Eye (tissue), 1 donor: ENCODE measurements at regions not wholly inside any gene's neighbourhood (a gene's known extent, or its start where the extent isn't known, plus 50 kb on each side); places are given as distances from the start of the nearest gene placed in this dataset.

Experiments
- DNase-seq: peaks from one replicate; pipeline ENCODE4 v3.0.0-alpha.2; 2015

DNA sequence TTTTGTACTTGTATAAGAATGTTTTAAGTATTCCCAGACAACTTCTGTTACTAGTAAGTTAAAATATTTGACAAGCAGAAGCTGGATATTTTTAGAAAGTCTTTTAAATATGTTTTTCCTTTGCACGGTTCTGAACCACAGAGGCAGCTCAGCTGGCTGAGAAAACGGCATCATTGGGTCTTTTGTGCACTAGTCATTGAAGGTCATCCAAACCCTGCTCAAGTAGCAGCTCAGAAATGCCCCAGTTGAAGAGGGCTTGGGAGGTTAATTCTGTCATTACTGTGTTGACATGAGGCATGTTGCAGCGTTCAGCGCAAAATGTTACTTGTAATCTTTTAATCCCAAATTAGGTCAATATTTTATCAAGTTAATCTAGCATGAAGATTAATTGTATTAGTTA is 383.7 kb upstream of the FAM241A start:
- DNase-seq = no peak

- DNase-seq = no peak
Measured at GRCh38 chr4:111770514-111770913, 374.7 kb upstream of the FAM241A start.

DNA sequence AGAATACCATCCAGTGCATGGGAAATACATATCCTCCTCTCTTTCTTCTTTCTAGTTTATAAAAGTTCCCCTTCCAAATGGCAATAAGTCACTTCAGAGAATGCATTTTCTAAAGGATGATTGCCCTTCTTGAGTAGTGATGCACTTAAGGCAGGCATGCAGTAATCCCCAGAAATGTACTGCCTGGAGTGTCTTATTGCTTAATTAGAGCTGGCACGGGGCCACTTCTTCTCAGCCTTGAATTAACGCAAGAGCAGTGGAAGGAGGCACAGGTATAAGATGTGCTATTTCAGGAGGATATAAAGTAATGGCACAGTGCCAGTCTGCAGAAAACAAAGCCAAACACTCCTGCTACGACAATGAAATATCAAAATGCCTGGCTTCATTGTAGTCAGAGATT is 371.4 kb upstream of the FAM241A start:
- peak; percentile 50 for DNase-seq

GRCh38 chr4:111775556-111776297 is 369.5 kb upstream of the FAM241A start:
- DNase-seq = no peak

DNA sequence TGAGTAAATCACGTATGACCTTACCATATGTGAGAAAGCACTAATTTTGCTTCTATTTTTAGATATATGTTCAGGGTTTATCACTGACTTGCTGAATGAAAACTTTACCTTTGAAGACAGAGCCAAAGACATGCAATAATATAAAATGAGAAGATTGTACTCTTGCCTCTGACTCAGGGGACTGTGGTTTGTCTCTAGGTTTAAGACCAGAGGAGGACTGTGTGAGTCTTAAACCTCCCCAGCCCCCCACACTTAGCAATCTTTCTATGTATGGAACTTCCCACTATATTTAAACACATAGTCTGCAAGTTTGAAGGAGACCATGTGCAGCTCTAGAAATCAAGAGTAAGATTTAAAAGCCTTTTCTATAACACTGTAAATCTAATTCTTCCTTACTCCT is 368.7 kb upstream of the FAM241A start:
- no peak for DNase-seq

GRCh38 chr4:111778543-111778942 is 366.7 kb upstream of the FAM241A start:
- no peak for DNase-seq

- no peak for DNase-seq
Measured at GRCh38 chr4:111780965-111781364, 364.3 kb upstream of the FAM241A start.

DNA sequence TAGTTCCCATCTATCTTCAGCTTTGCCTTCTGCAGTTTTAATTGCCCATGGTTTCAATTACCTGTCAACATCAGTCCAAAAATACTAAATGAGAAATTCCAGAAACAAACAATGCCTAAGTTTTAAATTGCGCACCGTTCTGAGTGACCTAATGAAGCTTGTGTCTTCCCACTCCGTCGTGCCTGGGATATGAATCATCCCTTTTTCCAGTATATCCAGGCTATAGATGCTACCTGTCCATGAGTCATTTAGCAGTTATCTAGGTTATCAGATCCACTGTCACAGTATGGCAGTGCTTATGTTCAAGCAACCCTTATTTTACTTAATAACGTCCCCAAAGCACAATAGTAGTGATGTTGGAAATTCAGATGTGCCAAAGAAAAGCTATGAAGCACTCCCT is 363.6 kb upstream of the FAM241A start:
- DNase-seq = no peak

DNA sequence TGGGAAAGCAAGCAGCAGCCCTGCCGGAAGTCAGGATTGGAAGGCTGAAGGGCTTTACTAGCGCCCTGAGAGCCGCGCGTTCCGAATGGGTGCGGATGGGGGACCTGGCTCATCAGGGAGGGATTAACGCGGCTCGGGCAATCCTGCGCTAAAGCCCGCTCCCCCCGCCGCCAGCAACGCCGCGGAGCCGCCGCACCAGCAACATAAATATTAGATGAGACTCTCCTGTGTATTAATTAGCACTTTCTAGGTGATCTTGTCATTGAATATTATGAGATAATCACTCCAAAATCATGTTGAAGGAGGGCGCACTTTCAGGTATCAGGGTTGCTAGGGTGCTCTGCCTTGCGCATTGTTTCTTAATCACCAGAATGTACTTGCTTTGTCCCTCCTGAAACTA is 357.2 kb upstream of the FAM241A start:
- DNase-seq = peak; percentile 42

DNA sequence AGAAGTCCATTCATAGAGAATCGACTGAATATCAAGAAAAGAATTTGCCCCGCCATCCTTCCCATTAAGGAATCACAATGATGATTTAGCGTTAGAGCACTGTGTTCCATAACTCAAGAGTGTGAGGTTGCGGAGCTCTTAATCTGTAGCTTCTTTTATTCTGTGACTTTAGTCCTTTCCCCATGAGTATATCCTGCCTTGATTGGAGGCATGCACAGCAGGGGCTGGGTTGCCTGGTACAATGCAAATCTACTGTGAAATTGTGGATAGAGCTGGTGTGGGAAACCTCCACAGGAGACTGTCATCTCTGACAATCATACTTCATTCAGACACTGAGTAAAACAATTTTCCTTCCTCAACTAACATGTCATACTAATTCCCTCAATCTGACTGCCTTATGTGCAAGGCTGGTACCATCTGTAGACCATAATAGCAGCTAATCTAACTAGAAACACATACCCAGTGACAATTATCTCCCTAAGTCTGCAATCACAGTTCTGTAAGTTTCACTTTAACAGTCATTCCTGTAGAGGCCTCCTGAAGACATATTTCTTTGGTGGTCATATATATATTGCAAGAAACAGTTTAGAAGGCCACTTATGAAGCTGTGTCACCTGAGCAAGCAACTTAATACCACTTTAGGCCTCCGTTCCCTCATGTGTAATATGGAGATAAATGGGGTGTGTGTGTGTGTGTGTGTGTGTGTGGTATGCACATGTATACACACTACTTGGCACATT is 355.2 kb upstream of the FAM241A start:
- no peak for DNase-seq

DNA sequence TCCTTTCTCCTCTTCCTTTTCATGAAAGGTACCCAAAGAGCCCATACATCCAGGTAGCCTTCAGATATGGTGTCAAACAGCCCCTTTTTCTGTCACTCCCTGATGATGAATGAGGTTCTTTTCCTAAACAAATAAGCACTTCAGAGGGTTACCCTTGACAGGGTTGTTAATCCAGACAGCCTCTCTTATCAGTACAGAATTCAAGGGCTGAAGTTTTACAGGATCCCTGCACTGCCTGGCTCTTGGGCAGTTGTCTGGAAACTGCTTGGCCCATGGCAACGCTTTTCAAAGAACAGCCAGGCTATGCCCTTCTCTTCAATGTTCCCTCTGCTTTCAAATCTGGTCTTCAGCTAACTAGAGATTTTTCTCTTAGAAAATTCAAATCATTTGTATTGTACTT is 352.6 kb upstream of the FAM241A start:
- DNase-seq = no peak

- no peak for DNase-seq
Measured at GRCh38 chr4:111793433-111794091, 351.7 kb upstream of the FAM241A start.

DNA sequence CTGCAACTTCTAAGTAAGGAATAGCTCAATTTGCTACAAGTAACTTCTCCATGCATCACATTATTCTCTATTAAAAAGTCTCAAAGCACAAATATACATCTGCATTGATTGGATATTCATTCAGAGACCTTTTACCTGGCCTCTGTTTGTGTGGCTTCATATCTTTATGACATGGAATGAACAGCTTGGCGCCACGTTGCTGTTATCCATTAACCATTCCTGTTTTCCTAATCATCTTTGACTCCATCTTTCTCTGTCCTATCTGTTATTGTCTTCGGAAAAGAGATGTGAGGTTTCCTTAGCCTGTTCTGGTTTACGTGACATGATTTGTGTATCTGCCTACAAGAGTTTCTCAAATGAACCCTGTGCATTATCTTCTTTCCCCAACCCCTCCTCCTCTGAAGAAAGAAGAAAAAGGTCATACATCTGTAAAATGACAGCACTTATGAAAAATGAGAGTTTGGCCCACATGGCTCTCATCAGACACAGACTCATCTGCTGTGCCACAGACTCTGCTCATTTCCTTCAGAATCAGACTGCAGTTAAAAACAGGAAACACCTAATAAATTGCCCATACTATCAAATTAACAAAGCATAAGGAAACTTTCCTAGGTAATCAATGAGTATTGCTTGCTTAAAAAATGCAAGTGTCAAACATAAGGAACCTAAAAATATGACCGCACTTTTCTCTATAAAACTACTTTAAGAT is 347.6 kb upstream of the FAM241A start:
- no peak for DNase-seq

DNA sequence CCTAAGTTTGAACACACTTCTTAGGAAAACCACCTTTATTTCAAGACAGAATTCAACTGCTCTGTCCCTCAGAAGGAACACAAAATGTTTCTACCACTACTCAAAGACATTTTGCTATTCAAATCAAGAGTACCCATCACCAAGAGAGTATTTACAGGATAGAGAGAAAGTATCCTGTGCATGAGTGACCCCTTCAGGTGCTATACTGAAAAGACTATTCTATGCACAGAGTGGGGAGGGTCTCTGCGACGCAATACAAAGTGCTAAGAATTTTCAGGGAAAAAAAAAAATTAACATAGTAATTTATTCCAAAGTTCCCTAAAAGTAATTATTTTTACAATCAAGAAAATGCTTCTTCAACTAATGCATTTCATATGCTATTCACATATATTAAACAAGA is 346.4 kb upstream of the FAM241A start:
- no peak for DNase-seq

GRCh38 chr4:111800551-111800950 is 344.7 kb upstream of the FAM241A start:
- no peak for DNase-seq

GRCh38 chr4:111802191-111802590 is 343.1 kb upstream of the FAM241A start:
- DNase-seq = no peak

DNA sequence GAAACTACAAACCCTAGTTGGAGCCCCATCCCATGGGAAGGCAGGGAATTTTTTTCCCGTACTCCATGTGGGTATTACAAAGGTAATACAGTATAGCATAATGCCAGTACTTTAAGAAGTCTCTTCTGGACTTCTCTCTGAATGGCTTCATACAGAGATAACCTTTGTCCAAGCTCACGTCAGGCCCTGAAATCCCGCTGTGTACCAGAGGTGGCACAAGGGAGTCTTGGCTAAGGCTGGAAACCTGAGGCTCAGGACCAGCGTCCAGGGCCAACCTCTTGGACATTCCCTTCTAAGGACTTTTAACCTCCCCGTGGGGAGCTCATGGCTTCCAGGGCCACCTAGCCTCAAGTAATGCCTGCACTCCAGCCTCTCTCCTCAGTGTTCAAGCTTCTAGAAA is 338.9 kb upstream of the FAM241A start:
- no peak for DNase-seq

- DNase-seq = no peak
Measured at GRCh38 chr4:111807576-111807975, 337.7 kb upstream of the FAM241A start.

- no peak for DNase-seq
Measured at GRCh38 chr4:111808174-111808573, 337.1 kb upstream of the FAM241A start.

- no peak for DNase-seq
Measured at GRCh38 chr4:111811661-111812060, 333.6 kb upstream of the FAM241A start.

- no peak for DNase-seq
Measured at GRCh38 chr4:111812114-111812513, 333.1 kb upstream of the FAM241A start.

DNA sequence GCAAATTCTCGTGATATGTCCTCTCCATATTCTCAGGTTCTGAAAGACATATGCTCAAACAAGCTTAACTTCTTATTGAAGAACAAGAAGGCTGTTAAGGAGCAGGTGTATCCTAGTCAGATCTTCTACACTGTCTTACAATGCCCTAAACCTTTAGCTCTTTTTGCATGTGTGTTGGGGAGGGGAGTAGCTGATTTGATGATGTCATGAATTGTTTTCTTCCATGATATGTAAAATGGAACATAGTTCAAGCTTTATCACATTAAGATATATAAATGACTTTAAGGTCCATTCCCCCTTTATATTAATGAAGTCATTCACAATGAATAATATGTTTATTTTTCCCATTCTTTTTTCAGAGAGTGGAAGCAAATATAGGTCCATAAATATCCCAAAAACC is 332.5 kb upstream of the FAM241A start:
- DNase-seq = no peak

DNA sequence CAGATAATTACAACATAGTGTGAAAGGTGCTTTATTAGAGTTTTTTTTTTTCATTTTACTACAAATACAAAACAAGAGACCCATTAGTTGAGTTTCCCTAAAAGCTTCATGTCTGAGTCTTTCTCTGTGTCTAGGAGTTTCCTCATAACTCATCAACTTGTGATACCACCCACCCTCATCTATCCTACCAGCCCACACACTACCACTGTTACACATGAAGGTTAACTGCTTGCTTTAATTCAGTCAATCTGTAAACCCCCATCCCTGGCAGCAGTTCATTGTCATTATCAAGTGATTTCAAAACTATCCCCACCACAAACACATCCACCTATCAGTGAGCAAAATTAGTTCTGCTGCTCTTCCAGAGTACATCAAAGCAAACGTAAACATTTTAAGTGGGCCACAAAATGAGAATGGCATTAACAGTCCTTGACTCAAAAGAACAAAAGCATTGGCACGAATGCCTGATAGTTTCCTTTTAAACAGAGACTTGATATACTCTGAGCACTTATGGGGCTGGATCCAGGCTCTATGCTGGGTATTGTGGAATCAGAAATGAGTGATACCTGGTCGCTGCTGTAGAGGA is 331.6 kb upstream of the FAM241A start:
- no peak for DNase-seq
